H1 (cell line): ENCODE measurements at regions not wholly inside any gene's neighbourhood (a gene's known extent, or its start where the extent isn't known, plus 50 kb on each side); places are given as distances from the start of the nearest gene placed in this dataset.

Experiments
- CTCF ChIA-PET: fragments of 300-600 bp; sonication (Branson Sonifier 250); formaldehyde crosslinking; loops from one replicate; lab custom pipeline; 2021; ENCODE audit not compliant: partially characterized antibody; lab: Charles Lee
- POLR2A ChIA-PET: fragments of 300-600 bp; sonication (Branson Sonifier 250); formaldehyde crosslinking; loops from one replicate; lab custom pipeline; 2021; ENCODE audit warnings: inconsistent platforms; ENCODE audit not compliant: partially characterized antibody; lab: Charles Lee
- DNase-seq, 2 experiments: peaks; one replicate each; pipeline versions ENCODE4 v3.0.0 to v3.0.0-alpha.2; 2010 to 2022; ENCODE audit warnings: low spot score in 2 of 2, low read depth in 1 of 2, mixed read lengths in 1 of 2
- FAIRE-seq: peaks from 2 replicates; lab custom pipeline; 2011; peaks lifted over from hg19 to GRCh38; lab: Jason Lieb, UNC
- H2AFZ ChIP-seq: 2 replicates; pipeline ENCODE4 v1.8.1; 2012; ENCODE audit warnings: low read length, inconsistent platforms
- H2AK5ac ChIP-seq: 2 replicates; pipeline ENCODE4 v1.6.1; 2013; ENCODE audit warnings: low read depth, low read length
- H2BK120ac ChIP-seq: replicated peaks from 2 replicates; pipeline ENCODE3; 2013; ENCODE audit warnings: low read depth, low read length, inconsistent platforms
- H2BK12ac ChIP-seq: 2 replicates; pipeline ENCODE4 v1.6.1; 2013; ENCODE audit warnings: low read depth, low read length
- H2BK15ac ChIP-seq: 2 replicates; pipeline ENCODE4 v1.6.1; 2013; ENCODE audit warnings: low read length
- H2BK20ac ChIP-seq: 2 replicates; pipeline ENCODE4 v1.6.1; 2013; ENCODE audit warnings: low read length
- H2BK5ac ChIP-seq: 2 replicates; pipeline ENCODE4 v1.6.1; 2013; ENCODE audit warnings: low read depth, low read length
- H3K14ac ChIP-seq: 2 replicates; pipeline ENCODE4 v1.6.1; 2013; ENCODE audit warnings: inconsistent platforms; ENCODE audit not compliant: insufficient read length
- H3K18ac ChIP-seq: 2 replicates; pipeline ENCODE4 v1.6.1; 2013; ENCODE audit warnings: low read length; ENCODE audit errors: extremely low read depth
- H3K23ac ChIP-seq: 2 replicates; pipeline ENCODE4 v1.6.1; 2013; ENCODE audit warnings: inconsistent platforms; ENCODE audit not compliant: insufficient read length
- H3K23me2 ChIP-seq: 2 replicates; pipeline ENCODE4 v1.6.1; 2013; ENCODE audit warnings: low read depth, low read length
- H3K27ac ChIP-seq: 2 replicates; pipeline ENCODE4 v1.6.1; 2011; ENCODE audit warnings: low read depth, low read length, inconsistent platforms
- H3K27me3 ChIP-seq, 4 experiments: replicated peaks in 1 of 4; 1 replicate in 1 of 4; 2 replicates in 3 of 4; pipeline versions ENCODE4 v1.6.1 to v1.8.1; 2011 to 2013; ENCODE audit warnings: low read length in 3 of 4, mild to moderate bottlenecking in 3 of 4, inconsistent platforms in 2 of 4, mixed read lengths in 2 of 4, moderate library complexity in 1 of 4; ENCODE audit not compliant: control insufficient read depth in 3 of 4, insufficient read depth in 3 of 4; ENCODE audit errors: extremely low read depth in 1 of 4
- H3K36me3 ChIP-seq, 4 experiments: 2 replicates each; pipeline versions ENCODE4 v1.6.1 to v1.8.1; 2011 to 2013; ENCODE audit warnings: mild to moderate bottlenecking in 4 of 4, low read length in 3 of 4, moderate library complexity in 2 of 4, control low read depth in 1 of 4, inconsistent platforms in 1 of 4; ENCODE audit not compliant: insufficient read depth in 4 of 4, control insufficient read depth in 2 of 4
- H3K4ac ChIP-seq: replicated peaks from 2 replicates; pipeline ENCODE3; 2013; ENCODE audit warnings: low read length, low read depth, mixed read lengths, inconsistent platforms; ENCODE audit not compliant: insufficient read length
- H3K4me1 ChIP-seq, 4 experiments: replicated peaks in 1 of 4; 1 replicate in 1 of 4; 2 replicates in 3 of 4; pipeline versions ENCODE4 v1.6.1 to v1.8.1; 2011 to 2013; ENCODE audit warnings: low read length in 3 of 4, inconsistent platforms in 2 of 4, mixed read lengths in 1 of 4; ENCODE audit not compliant: insufficient read depth in 4 of 4, control insufficient read depth in 3 of 4
- H3K4me2 ChIP-seq, 2 experiments: 2 replicates each; pipeline versions ENCODE4 v1.6.1 to v1.8.1; 2011 to 2013; ENCODE audit warnings: low read depth in 2 of 2, low read length in 2 of 2, control low read depth in 1 of 2, inconsistent platforms in 1 of 2, mild to moderate bottlenecking in 1 of 2; ENCODE audit not compliant: insufficient read depth in 1 of 2
- H3K4me3 ChIP-seq, 4 experiments: fragments of 200-600, 300-600 bp in 1 of 4; sonication (generic), shearing (Covaris generic), sonication (Bioruptor Twin) in 1 of 4; 2 replicates each; pipeline versions ENCODE4 v1.5.1 to v1.8.1; 2011 to 2016; ENCODE audit warnings: low read length in 4 of 4, low read depth in 3 of 4, control low read depth in 2 of 4, inconsistent platforms in 2 of 4, mild to moderate bottlenecking in 2 of 4, mixed read lengths in 1 of 4, moderate library complexity in 1 of 4; ENCODE audit not compliant: insufficient read depth in 2 of 4; ENCODE audit errors: extremely low read depth in 1 of 4
- H3K56ac ChIP-seq: replicated peaks from 2 replicates; pipeline ENCODE3; 2013; ENCODE audit warnings: low read depth, mild to moderate bottlenecking, mixed read lengths, low read length, inconsistent platforms; ENCODE audit not compliant: insufficient read length
- H3K79me1 ChIP-seq: 2 replicates; pipeline ENCODE4 v1.6.1; 2013; ENCODE audit warnings: low read depth, low read length, control low read depth
- H3K79me2 ChIP-seq, 2 experiments: 2 replicates each; pipeline versions ENCODE4 v1.6.1 to v1.8.1; 2012 to 2013; ENCODE audit warnings: low read length in 2 of 2, mild to moderate bottlenecking in 2 of 2, inconsistent platforms in 1 of 2; ENCODE audit not compliant: insufficient read depth in 2 of 2, control insufficient read depth in 1 of 2
- H3K9ac ChIP-seq, 4 experiments: replicated peaks in 1 of 4; 1 replicate in 1 of 4; 2 replicates in 3 of 4; pipeline versions ENCODE4 v1.6.1 to v1.8.1; 2011 to 2013; ENCODE audit warnings: low read depth in 3 of 4, low read length in 3 of 4, control low read depth in 2 of 4, mild to moderate bottlenecking in 2 of 4, moderate library complexity in 2 of 4, inconsistent platforms in 1 of 4; ENCODE audit errors: extremely low read depth in 1 of 4
- H3K9me3 ChIP-seq, 2 experiments: 2 replicates each; pipeline versions ENCODE4 v1.6.1 to v1.8.1; 2012 to 2013; ENCODE audit warnings: mild to moderate bottlenecking in 2 of 2, moderate library complexity in 2 of 2, control low read depth in 1 of 2, inconsistent platforms in 1 of 2, low read depth in 1 of 2, low read length in 1 of 2, mixed read lengths in 1 of 2; ENCODE audit not compliant: insufficient read depth in 2 of 2
- H4K20me1 ChIP-seq, 2 experiments: replicated peaks in 1 of 2; 2 replicates each; pipeline versions ENCODE3 to v1.8.1; 2011 to 2013; ENCODE audit warnings: inconsistent platforms in 2 of 2, low read length in 2 of 2, mild to moderate bottlenecking in 1 of 2; ENCODE audit not compliant: insufficient read depth in 2 of 2, control insufficient read depth in 1 of 2
- H4K5ac ChIP-seq: 2 replicates; pipeline ENCODE4 v1.6.1; 2013; ENCODE audit warnings: low read length, low read depth, mixed read lengths, inconsistent platforms; ENCODE audit not compliant: insufficient read length
- H4K8ac ChIP-seq: 2 replicates; pipeline ENCODE4 v1.8.0; 2013; ENCODE audit warnings: mild to moderate bottlenecking, moderate library complexity, low read length, inconsistent platforms; ENCODE audit not compliant: insufficient read depth; ENCODE audit errors: extremely low read depth
- H4K91ac ChIP-seq: replicated peaks from 2 replicates; pipeline ENCODE3; 2013; ENCODE audit warnings: low read length, mixed read lengths, inconsistent platforms; ENCODE audit not compliant: insufficient read length
- CHD1 ChIP-seq: IDR thresholded peaks from 2 replicates; pipeline ENCODE4 v1.6.1; 2012; ENCODE audit warnings: low read depth, low read length, improper control_type of control experiment
- FOSL1 ChIP-seq: IDR thresholded peaks from 2 replicates; pipeline ENCODE4 v1.6.1; 2011; ENCODE audit warnings: mild to moderate bottlenecking, low read depth, low read length, moderate library complexity; ENCODE audit not compliant: insufficient read depth
- RAD21 ChIP-seq, 2 experiments: IDR thresholded peaks in 1 of 2; conservative IDR thresholded peaks in 1 of 2; 2 replicates each; pipeline ENCODE4 v1.6.1; 2011; ENCODE audit warnings: low read depth in 2 of 2, low read length in 2 of 2, improper control_type of control experiment in 1 of 2, inconsistent platforms in 1 of 2, mild to moderate bottlenecking in 1 of 2, moderate library complexity in 1 of 2
- SAP30 ChIP-seq: fragments of 300-600 bp; sonication (generic); IDR thresholded peaks from 2 replicates; pipeline ENCODE4 v1.7.1; 2012; ENCODE audit warnings: low read length, moderate library complexity, mild to moderate bottlenecking, inconsistent platforms; ENCODE audit not compliant: insufficient read depth, insufficient replicate concordance
- ZNF274 ChIP-seq: IDR thresholded peaks from 2 replicates; pipeline ENCODE4 v1.7.0; 2012; ENCODE audit warnings: low read length, borderline replicate concordance; ENCODE audit errors: extremely low read depth
- WGBS, 2 experiments: shearing (Covaris generic) in 1 of 2; methylation state at CpG; one replicate each; pipeline versions ENCODE4 v1.1.6 to v1.1.7; 2013 to 2015; ENCODE audit warnings: low lambda C conversion rate in 2 of 2, mixed read lengths in 2 of 2, inconsistent platforms in 1 of 2, low coverage in 1 of 2, missing lambda C conversion rate in 1 of 2; ENCODE audit not compliant: insufficient replicate concordance in 2 of 2, insufficient coverage in 1 of 2, insufficient read length in 1 of 2; ENCODE audit errors: extremely low coverage in 1 of 2, missing lambda C conversion rate in 1 of 2; 5-methylcytosine and 5-hydroxymethylcytosine counted together

DNA sequence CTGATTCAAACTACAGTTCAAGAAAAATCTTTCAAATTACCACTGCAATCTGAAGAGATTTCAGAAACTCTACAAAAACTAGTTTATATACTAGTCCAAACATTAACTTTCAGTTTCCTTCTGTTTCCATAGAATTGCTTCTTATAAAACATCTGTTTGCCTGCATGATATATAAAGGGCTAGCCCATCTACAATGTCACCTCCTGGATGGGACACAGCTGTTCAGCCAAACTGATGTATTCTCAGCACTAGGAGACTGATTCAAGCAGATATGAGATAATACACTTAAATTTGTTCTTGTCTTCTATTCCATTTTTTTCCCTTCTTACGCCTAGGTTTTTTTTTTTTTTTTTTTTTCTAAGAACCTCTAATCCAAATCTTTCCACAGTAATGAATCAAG, 1569.7 kb upstream of the IGFBP7 start:
- POLR2A ChIA-PET: no interaction called here
- Histone ChIP-seq H3K27me3 (no peaks in the 10 kb centered on the region), H3K79me1 (no peaks in the 10 kb centered on the region), H3K79me2 (no peaks in the 10 kb centered on the region), H2BK20ac (no peak overlapping the region), H3K56ac (no peak overlapping the region), H4K20me1 (no peaks in the 10 kb centered on the region), H3K4me2 (no peak overlapping the region), H3K9ac (no peak overlapping the region), H2BK12ac (no peak overlapping the region), H4K5ac (no peak overlapping the region), H3K4ac (no peak overlapping the region), H2AFZ (no peak overlapping the region), H3K18ac (no peak overlapping the region), H3K23ac (no peak overlapping the region), H3K14ac (no peak overlapping the region), H2BK15ac (no peak overlapping the region), H3K4me3 (no peak overlapping the region), H3K23me2 (no peaks in the 10 kb centered on the region), H4K8ac (no peak overlapping the region), H2BK5ac (no peak overlapping the region), H2BK120ac (no peak overlapping the region), H4K91ac (no peak overlapping the region), H2AK5ac (no peak overlapping the region), H3K27ac (no peak overlapping the region), H3K4me1 (no peaks in the 10 kb centered on the region), H3K36me3 (peaks cover 0 to 4% (median 1%) of the 10 kb centered on the region in 4 experiments; a peak in 2 of 8 replicates), H3K9me3 (peaks cover 0 to 3% of the 10 kb centered on the region in 2 experiments; a peak in 2 of 4 replicates)
- FAIRE-seq (no peak), DNase-seq (no peak)
- TF ChIP-seq CHD1 (no peak), RAD21 (IDR thresholded peaks at IDR 0.05 in 1 of 2, conservative IDR thresholded peaks at IDR 0.05 in 1 of 2; ENCODE audit: low read depth in 2 of 2, low read length in 2 of 2) (no peak), SAP30 (no peak), ZNF274 (no peak), FOSL1 (no peak)
- WGBS, 2 experiments: no CpG with 5 or more reads among the region's 1 CpG
- CTCF ChIA-PET: no interaction called here
